ENCODE measurements at regions not wholly inside any gene's neighbourhood (a gene's known extent, or its start where the extent isn't known, plus 50 kb on each side); places are given as distances from the start of the nearest gene placed in this dataset.

DNA sequence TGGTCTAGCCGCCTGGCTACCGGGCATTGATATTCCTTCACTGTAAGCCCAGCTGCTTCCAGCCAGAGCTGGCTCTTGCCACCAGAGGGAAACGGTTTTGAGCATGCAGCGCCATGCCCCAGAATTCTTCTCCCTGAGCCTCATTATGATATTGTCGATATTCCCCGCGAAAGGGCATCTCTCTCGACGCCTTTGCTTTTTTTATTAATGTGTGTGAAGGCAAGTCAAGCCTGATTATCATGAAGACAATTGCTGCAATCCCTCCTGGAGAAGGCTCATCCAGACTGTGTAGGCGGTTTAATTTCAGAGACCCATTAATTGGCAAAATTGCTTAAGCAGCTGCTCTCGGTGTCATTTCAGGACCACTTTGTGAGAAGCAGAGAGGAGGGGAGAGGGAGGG is 321.2 kb upstream of the TLE3 start:
- no peak for FAIRE-seq

DNA sequence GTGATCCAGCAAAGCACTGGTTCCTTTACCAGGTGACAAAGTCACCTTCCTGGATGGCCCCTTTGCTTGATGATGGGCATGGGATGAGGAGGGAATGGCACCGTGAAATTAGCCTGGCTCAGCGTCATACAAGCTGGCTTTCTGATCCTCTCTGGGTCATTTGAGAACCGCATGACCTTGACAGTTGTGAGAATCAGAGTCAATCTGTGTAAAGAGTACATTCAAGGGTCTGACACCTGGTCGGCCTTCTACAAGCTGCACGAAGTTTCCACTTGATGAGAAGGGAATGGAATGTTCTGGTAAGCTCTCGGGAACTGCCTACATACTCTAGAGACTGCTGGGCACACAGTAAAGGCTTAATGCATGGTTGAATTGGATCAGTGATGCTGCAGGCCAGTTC is 319.8 kb upstream of the TLE3 start:
- FAIRE-seq = no peak

DNA sequence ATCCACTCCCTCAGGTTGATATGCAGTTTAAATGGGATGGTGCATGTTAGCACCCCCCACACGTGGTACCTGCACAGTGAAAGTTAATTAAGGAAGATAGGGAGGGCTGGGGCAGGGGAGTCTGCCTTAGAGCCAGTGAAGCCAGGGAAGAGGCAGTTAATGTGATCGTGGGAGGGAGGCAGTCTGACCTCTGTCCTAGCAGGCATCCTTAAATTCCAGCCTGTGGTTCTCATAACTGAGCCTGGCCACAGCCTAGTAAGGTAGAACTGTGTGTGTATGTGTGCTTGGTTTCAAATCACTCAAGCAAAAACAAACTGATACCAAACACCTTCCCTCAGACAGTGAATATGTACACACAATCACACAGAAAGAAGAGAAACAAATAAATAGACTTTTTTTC is 319.1 kb upstream of the TLE3 start:
- no peak for FAIRE-seq

DNA sequence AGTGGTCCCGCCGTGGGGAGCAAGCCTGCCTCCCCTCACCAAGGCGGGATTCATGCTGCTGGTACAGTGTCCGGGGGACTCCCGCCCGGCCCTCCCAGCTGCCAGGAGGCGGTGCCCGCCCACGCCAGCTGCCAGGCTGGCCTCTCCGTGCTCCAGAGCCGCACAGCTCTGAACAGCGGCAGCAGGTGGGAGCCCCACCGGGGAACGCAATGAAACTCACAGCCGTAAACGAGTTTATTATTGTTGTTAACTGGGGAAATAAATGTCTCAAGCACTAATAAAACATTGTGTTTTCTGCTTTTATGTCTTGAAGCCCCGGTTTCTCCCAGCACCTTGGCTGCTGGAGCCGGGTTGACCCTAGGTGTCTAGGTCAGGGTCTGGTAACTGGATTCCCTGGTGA is 317.7 kb upstream of the TLE3 start:
- FAIRE-seq = no peak

GRCh38 chr15:70414626-70415025 is 316.9 kb upstream of the TLE3 start:
- FAIRE-seq = no peak

GRCh38 chr15:70412794-70413193 is 315.1 kb upstream of the TLE3 start:
- FAIRE-seq = no peak

DNA sequence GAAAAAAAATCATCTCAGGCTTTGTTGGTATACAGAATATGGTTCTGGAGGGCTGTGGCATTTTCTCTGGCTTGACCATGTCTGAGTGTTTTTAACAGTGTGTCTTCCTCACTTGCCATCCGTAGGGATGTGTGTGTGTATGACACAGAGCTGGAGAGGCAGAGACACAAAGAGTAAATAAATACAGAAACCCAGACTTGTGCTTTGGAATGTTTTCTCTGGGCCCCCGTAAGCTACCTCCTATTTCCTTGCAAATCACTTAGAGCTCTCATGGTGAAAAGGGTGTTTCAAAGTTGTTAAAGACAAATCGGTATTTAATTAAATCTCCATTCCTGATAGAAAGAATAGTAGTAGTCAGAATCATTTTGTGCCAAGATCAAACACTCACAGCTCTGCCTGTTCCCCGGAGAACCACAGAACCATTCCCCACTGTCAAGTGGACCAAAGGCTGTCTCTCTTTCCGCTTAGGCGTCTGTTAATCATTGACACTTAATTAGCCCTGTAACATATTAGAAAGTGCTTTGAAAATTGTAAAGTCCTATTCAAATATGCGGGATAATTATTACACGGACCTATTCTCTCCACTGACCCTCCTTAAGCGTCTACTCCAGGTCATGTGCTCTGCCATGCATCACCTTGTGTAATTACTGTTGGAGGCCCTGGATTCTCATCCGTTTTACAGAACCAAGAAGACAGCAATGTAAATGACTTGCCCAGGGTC is 313.6 kb upstream of the TLE3 start:
- FAIRE-seq = no peak

DNA sequence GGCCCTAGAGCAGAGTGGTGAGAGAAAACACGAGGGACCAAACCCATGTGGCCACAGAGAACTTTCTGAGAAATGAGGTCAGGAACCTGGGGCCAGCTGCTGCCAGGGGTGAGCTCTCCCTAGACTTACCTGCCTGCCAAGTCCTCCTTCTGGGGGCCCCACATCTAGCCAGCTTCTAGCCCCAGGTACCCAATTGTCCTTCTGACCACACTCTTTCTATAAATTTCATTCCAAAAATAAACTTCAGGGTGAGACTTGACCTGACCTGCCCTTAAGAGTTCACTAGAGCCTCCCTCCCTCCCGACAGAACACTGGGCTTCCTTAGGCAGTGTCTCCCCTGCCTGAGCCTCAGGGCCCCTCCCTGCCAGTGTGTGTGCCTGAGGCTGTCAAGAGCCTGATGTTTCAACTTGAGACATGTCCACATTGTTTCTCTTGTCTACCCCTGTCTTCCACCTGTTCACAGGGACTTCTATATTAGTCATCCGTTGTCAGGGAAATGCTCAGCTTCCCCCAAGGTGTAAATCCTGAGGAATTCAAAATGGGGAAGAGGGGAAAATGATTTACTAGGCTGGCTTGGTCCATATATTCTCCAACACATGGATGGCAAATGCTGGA is 312.8 kb upstream of the TLE3 start:
- FAIRE-seq = no peak

DNA sequence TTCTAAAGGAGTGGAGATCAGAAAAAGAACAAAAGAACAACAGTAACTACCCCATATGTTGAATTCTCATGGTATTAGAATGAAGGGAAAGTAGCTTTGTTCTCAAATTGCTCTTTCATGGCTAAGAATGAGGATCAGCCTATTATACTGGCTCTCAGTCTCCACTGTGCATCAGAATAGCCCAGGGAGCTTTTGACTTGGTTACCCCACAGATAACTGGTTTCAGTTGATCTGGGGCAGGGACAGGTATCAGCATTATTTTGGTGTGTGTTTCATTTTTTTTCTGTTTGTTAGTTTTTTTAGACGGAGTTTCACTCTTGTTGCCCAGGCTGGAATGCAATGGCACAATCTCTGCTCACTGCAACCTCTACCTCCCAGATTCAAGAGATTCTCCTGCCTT is 311.7 kb upstream of the TLE3 start:
- no peak for FAIRE-seq

DNA sequence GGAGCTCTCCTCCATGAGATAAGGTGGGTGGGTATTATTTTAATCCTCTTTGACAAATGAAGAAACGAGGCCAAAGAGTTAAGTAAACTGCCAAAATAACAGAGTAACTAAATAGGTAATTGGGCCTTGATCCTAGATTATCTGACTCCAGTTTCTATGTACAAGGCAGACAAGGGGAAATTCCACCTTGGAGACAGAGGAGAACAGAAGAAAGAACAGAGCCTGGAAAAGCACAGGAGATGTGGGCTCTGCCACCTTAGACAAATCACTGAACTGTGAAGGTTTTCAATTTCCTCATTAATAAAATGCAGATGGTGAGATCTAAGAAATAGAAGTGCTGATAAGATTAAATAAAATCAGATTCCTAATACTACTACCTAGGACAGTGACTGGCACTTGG is 310.2 kb upstream of the TLE3 start:
- no peak for FAIRE-seq

DNA sequence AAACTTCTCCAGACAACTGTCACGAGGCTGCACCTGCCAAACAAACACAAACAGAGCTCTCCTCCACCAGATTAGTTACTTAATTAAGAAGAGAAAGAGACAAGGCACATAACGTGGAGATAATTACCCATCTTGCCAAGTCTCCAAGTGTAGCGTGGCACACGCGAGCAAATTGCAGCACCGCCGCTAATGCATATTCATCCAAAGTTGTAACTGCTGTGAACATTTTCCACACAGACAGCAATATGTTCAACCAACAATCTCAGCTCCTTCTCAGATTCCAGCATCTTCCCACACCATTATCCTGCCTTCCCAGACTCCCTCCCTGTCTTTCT is 309.6 kb upstream of the TLE3 start:
- no peak for FAIRE-seq

DNA sequence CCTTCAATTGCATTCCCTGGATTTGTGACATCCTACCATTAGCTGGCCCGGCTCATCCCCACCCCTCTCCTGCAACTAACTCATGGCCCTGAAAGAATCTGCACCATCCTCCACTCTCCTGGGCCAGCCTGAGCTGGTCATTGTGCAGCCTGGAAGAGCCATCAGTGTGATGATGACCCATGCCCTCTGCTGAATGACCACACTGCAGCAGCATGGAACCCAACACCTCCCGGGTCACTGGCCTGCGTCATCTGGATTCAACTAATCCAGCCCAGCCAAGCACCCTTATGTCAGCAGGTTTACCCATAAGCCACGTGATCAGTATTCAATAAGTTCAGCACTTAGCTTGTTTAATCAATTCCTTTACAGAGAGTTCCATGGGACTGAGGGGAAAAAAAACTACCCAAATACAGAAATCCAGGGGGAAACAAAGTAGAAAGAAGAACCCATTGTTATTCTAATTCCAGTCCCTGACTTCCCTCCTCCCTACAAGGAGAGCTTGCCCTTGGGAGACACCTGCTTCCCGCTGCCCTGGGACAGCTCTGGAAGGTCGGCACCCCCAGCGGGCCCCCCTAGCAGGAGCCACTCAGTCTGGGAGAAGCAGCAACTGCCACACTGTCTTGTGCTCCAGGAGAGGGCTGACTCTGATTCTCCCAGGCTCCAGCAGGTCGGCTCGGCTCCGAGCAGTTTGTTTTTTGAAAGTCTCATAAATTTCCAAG is 309.1 kb upstream of the TLE3 start:
- FAIRE-seq = no peak

DNA sequence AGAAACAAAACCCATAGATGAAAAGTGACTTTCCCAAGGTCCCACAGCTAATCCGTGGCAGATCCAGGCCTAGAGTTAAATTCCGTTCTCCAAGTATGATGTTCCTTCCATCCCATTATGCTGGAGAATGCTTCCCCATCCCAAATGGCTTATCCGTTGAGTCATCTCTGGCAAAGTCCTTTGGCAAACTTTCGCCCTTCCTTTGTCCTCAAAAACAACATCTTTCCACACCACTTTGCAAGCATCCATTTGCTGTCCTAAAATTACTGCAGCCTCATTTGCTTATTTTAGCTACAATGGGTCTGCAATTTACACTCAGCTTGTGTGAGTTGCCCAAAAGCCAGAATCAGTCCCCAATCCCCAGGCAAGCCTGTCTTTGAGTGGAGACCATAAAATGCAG is 304.0 kb upstream of the TLE3 start:
- no peak for FAIRE-seq

- no peak for FAIRE-seq
Measured at GRCh38 chr15:70400766-70401541, 303.2 kb upstream of the TLE3 start.

DNA sequence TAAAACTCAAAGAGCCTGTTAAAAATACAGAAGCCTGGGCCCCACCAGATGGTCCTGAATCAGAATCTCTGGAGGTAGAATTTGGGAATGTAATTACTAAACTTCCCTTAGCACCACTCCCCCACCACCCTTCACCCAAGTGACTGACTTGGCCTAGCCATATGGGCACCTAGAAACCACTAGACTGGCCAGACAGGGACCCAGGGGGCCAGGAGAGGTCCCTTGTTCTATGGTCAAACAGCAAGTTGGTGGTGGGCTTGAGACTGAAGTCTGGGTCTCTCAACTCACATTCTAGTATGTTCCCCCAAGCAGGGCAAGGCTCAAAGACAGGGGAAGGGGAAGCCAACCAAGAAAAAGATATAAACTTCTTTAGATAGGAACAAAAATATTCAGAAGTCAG is 301.5 kb upstream of the TLE3 start:
- FAIRE-seq = no peak

- no peak for FAIRE-seq
Measured at GRCh38 chr15:70398694-70399093, 301.0 kb upstream of the TLE3 start.

DNA sequence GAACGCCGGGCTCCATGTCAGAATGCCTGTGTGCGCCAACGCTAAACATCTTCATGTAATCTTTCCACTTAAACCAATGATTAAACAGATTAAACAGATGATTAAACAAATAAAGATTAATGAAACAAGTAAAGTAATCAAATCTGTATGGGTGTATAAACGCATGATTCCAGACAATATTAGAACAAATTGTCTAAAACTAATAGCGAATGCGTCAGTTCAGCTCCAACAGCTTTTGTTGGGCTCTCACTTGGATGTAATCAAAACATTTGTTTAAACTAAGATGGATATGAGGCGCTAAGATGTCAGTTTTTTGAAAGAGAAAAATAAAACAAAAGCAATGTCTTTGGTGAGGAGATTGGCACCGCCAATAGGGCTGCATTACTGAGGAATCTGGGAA is 299.1 kb upstream of the TLE3 start:
- no peak for FAIRE-seq

DNA sequence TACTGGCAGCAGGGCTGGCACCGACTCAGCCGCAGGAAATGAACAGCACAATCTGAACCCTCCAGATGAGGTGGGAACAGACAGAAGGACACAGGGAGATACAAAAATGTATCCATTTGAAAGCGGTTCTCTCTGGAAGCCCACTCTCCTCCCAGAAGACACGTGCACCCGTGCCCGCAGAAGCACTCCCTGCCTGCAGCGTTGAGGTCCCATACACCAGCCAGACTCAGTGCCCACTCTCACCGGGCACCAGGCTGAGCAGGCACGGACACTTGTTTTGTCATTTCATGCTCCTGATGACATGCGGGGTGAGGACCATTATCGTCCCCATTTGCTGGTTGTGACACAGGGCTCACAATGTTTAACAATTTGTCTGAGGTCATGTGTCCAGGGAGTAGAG is 297.4 kb upstream of the TLE3 start:
- FAIRE-seq = no peak

GRCh38 chr15:70390723-70391122 is 293.0 kb upstream of the TLE3 start:
- FAIRE-seq = no peak

GRCh38 chr15:70387993-70388392 is 290.3 kb upstream of the TLE3 start:
- no peak for FAIRE-seq

DNA sequence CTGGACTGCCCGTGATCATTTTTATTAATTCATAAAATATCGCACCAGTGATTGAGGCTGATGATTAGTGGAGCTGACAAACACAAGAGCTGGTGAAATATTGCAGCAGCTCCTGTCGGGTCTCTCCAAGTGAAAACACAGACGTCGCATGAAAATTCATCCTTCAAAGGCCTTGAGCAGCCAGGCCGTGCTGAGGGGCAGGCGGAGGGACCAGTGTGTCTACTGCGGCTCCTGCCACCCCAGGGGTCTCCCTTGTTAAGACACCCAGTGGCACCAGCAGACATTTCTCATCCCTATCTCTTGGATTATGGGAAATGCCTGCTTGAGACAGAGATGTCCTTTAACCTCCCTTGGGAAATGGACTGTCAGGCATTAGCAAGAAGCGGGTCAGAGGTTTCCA is 289.4 kb upstream of the TLE3 start:
- FAIRE-seq = no peak

DNA sequence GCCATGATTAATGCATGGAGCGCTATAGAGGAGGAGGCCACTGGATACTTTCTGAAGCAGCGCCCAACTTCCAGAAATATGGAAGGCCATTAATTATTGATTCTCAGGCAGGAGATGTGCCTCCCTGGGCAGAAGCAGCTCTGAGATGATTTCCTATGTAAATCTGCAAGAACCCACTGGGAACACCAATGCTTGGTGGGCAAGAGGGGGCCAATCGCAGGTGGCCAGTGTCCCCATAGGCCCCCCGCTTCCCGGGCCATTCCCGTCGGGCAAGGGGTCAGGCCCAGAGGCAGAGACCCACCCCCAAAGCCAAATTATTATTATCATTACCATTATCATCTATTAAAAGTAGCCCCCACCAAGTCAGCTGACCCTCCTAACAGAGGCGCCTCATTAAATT is 288.0 kb upstream of the TLE3 start:
- no peak for FAIRE-seq

- no peak for FAIRE-seq
Measured at GRCh38 chr15:70385052-70385451, 287.3 kb upstream of the TLE3 start.

DNA sequence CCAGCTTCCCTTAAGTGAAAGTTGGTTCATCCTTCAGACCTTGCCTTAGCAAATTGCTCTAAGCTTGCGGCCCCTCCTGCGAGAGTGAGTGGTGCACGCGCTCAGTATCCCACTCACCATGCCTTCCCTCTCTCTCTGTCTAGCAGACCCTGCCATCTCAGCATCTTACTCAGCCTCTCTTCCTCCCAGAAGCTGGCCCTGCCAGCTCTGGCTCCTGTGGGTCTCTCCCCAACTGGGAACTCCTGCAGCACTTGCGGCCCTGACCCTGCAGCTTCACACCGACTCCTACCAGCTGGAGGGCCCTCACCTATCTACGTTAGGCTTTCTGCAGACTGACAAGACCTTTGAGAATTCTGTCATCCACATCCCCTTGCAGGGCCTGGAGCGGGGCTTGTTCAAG is 286.1 kb upstream of the TLE3 start:
- no peak for FAIRE-seq
